Endothelial cell of umbilical vein (primary cell): ENCODE measurements at regions not wholly inside any gene's neighbourhood (a gene's known extent, or its start where the extent isn't known, plus 50 kb on each side); places are given as distances from the start of the nearest gene placed in this dataset.
"Not testable (repeated sequence)": the region's sequence is repeated elsewhere in the genome, so short reads cannot be mapped to it uniquely, and the experiment has no call there.

Experiments used
- BruUV-seq: library from RNA; stranded (reverse); fragments of 400-500 nt; replicated peaks from 2 replicates; lab custom pipeline; 2021; lab: Mats Ljungman, UMichigan
- CTCF ChIA-PET: fragments of 300-600, 350-600 bp; sonication (Branson Sonifier 250); formaldehyde crosslinking; loops from one replicate; lab custom pipeline; 2021; ENCODE audit warnings: antibody characterized with exemption, inconsistent platforms; lab: Charles Lee
- POLR2A ChIA-PET: fragments of 300-600, 350-600 bp; sonication (Branson Sonifier 250); formaldehyde crosslinking; loops from one replicate; lab custom pipeline; 2021; ENCODE audit warnings: antibody characterized with exemption, inconsistent platforms; lab: Charles Lee
- DNase-seq: peaks from one replicate; pipeline ENCODE4 v3.0.0-alpha.2; 2011; ENCODE audit warnings: low read depth, low spot score
- FAIRE-seq: peaks from 2 replicates; lab custom pipeline; 2011; peaks lifted over from hg19 to GRCh38; lab: Jason Lieb, UNC
- H2AFZ ChIP-seq: 2 replicates; pipeline ENCODE4 v1.6.0; 2012; ENCODE audit warnings: low read depth, low read length, control low read depth, inconsistent platforms
- H3K27ac ChIP-seq: 2 replicates; pipeline ENCODE4 v1.5.1; 2011; ENCODE audit warnings: low read depth, mild to moderate bottlenecking, control low read depth, low read length, moderate library complexity; ENCODE audit not compliant: insufficient read depth
- H3K27me3 ChIP-seq, 2 experiments: 2 replicates each; pipeline versions ENCODE4 v1.6.0 to v1.6.1; 2011; ENCODE audit warnings: low read length in 2 of 2, mixed read lengths in 1 of 2; ENCODE audit not compliant: control insufficient read depth in 2 of 2, insufficient read depth in 2 of 2
- H3K36me3 ChIP-seq, 2 experiments: 2 replicates in 1 of 2; 3 replicates in 1 of 2; pipeline ENCODE4 v1.5.1; 2011; ENCODE audit warnings: low read length in 2 of 2, mild to moderate bottlenecking in 1 of 2, moderate library complexity in 1 of 2; ENCODE audit not compliant: control insufficient read depth in 2 of 2, insufficient read depth in 2 of 2; ENCODE audit errors: extremely low read depth in 1 of 2
- H3K4me1 ChIP-seq: 3 replicates; pipeline ENCODE4 v1.5.1; 2011; ENCODE audit warnings: mild to moderate bottlenecking, low read length; ENCODE audit not compliant: control insufficient read depth, insufficient read depth; ENCODE audit errors: extremely low read depth
- H3K4me2 ChIP-seq: 2 replicates; pipeline ENCODE4 v1.6.1; 2011; ENCODE audit warnings: low read length, control low read depth, mixed read lengths; ENCODE audit not compliant: insufficient read depth
- H3K4me3 ChIP-seq, 3 experiments: fragments of 200-600 bp in 1 of 3; sonication (generic), shearing (Covaris generic) in 1 of 3; replicated peaks in 1 of 3; 2 replicates each; pipeline ENCODE4 v1.5.1; 2011 to 2016; ENCODE audit warnings: control low read depth in 3 of 3, low read length in 3 of 3, mild to moderate bottlenecking in 2 of 3, inconsistent platforms in 1 of 3, low read depth in 1 of 3, moderate library complexity in 1 of 3; ENCODE audit not compliant: insufficient read depth in 1 of 3
- H3K79me2 ChIP-seq: 2 replicates; pipeline ENCODE4 v1.6.0; 2012; ENCODE audit warnings: low read length, inconsistent platforms; ENCODE audit not compliant: control insufficient read depth, insufficient read depth
- H3K9ac ChIP-seq: replicated peaks from 2 replicates; pipeline ENCODE3; 2011; ENCODE audit warnings: low read length, control low read depth; ENCODE audit not compliant: insufficient read depth; ENCODE audit errors: extremely low read depth
- H3K9me1 ChIP-seq: replicated peaks from 3 replicates; pipeline ENCODE4 v1.6.0; 2011; ENCODE audit warnings: mild to moderate bottlenecking, low read length; ENCODE audit not compliant: control insufficient read depth, insufficient read depth; ENCODE audit errors: extremely low read depth
- H3K9me3 ChIP-seq: replicated peaks from 2 replicates; pipeline ENCODE4 v1.5.1; 2012; ENCODE audit warnings: low read length, inconsistent platforms; ENCODE audit not compliant: control insufficient read depth, insufficient read depth
- H4K20me1 ChIP-seq: replicated peaks from 2 replicates; pipeline ENCODE3; 2011; ENCODE audit warnings: mild to moderate bottlenecking, low read length; ENCODE audit not compliant: control insufficient read depth, insufficient read depth; ENCODE audit errors: extremely low read depth
- CTCF ChIP-seq, 2 donors: IDR thresholded peaks; 1 replicate in 1 of 2; 2 replicates in 1 of 2; pipeline ENCODE4 v1.5.1; 2011; ENCODE audit warnings: low read length in 2 of 2, mild to moderate bottlenecking in 2 of 2, moderate library complexity in 2 of 2, control low read depth in 1 of 2, inconsistent platforms in 1 of 2, low read depth in 1 of 2; ENCODE audit not compliant: insufficient read depth in 1 of 2; ENCODE audit errors: extremely low read depth in 1 of 2
- EZH2 ChIP-seq: IDR thresholded peaks from 2 replicates; pipeline ENCODE4 v1.6.1; 2012; ENCODE audit warnings: borderline replicate concordance, low read depth, mild to moderate bottlenecking, moderate library complexity, low read length, inconsistent platforms; ENCODE audit not compliant: severe bottlenecking
- FOS ChIP-seq: IDR thresholded peaks from 2 replicates; pipeline ENCODE4 v1.6.1; 2011; ENCODE audit warnings: mild to moderate bottlenecking, low read length, moderate library complexity, borderline replicate concordance; ENCODE audit not compliant: insufficient read depth
- GATA2 ChIP-seq: IDR thresholded peaks from 2 replicates; pipeline ENCODE4 v1.7.0; 2011; ENCODE audit warnings: low read depth, mild to moderate bottlenecking, moderate library complexity, mixed read lengths, low read length; ENCODE audit not compliant: insufficient read length, insufficient read depth
- JUN ChIP-seq: IDR thresholded peaks from 2 replicates; pipeline ENCODE4 v1.6.1; 2011; ENCODE audit warnings: borderline replicate concordance, low read depth; ENCODE audit not compliant: insufficient read length, insufficient read depth
- MAX ChIP-seq: IDR thresholded peaks from 2 replicates; pipeline ENCODE4 v1.6.1; 2011; ENCODE audit not compliant: insufficient read depth, insufficient read length
- MYC ChIP-seq: IDR thresholded peaks from one replicate; pipeline ENCODE4 v1.6.1; 2011; ENCODE audit warnings: mild to moderate bottlenecking, low read depth, low read length
- POLR2A ChIP-seq: IDR thresholded peaks from 2 replicates; pipeline ENCODE4 v1.6.1; 2012; ENCODE audit warnings: low read depth, mild to moderate bottlenecking, control low read depth, low read length
- POLR2AphosphoS5 ChIP-seq: IDR thresholded peaks from 2 replicates; pipeline ENCODE4 v1.6.1; 2012; ENCODE audit warnings: low read depth, mild to moderate bottlenecking, control low read depth, low read length, moderate library complexity; ENCODE audit not compliant: insufficient read depth
- dilution Hi-C: fragments of 300-500 bp; cut with MboI; formaldehyde crosslinking; loops from one replicate; pipeline ENCODE4 v1.15.0; 2019; ENCODE audit warnings: low sequenced_read_pairs; ENCODE audit not compliant: extremely low pct_ligation_motif_present
- intact Hi-C: fragments of 100-400 bp; cut with micrococcal nuclease; formaldehyde crosslinking; loops from one replicate; pipeline ENCODE4 v1.10.0; 2022

GRCh38 chr15:26197060-26197459 lies 333.9 kb upstream of the ATP10A start:
- H3K9me1 ChIP-seq, result no peaks in the 10 kb centered on the region
- H4K20me1 ChIP-seq, result no peaks in the 10 kb centered on the region
- H3K4me1 ChIP-seq, result no peaks in the 10 kb centered on the region
- FAIRE-seq, result no peak
- POLR2A ChIA-PET, result no interaction called here
- no peak for TF ChIP-seq POLR2A
- no peak overlapping the region for H3K9ac ChIP-seq
- H3K9me3 ChIP-seq, result peaks cover 7% of the 10 kb centered on the region
- no peak overlapping the region for H3K4me3 ChIP-seq
- H3K36me3 ChIP-seq, result no peaks in the 10 kb centered on the region
- H2AFZ ChIP-seq, result no peak overlapping the region
- no peak overlapping the region for H3K4me2 ChIP-seq
- dilution Hi-C loops, result no loop called here
- intact Hi-C loops, result no loop called here
- H3K27ac ChIP-seq, result no peak overlapping the region
- H3K27me3 ChIP-seq, result no peaks in the 10 kb centered on the region
- no peak for DNase-seq
- no peaks in the 10 kb centered on the region for H3K79me2 ChIP-seq
- CTCF ChIA-PET, result no interaction called here
- no TSS peak for BruUV-seq

- H3K36me3 ChIP-seq, result no peaks in the 10 kb centered on the region
- no peak overlapping the region for H3K4me3 ChIP-seq
- no peaks in the 10 kb centered on the region for H3K4me1 ChIP-seq
- H3K4me2 ChIP-seq, result no peak overlapping the region
- H2AFZ ChIP-seq, result no peak overlapping the region
- H3K9me3 ChIP-seq, result peaks cover 8% of the 10 kb centered on the region
- H4K20me1 ChIP-seq, result no peaks in the 10 kb centered on the region
- no peaks in the 10 kb centered on the region for H3K27me3 ChIP-seq
- no peaks in the 10 kb centered on the region for H3K79me2 ChIP-seq
- H3K9me1 ChIP-seq, result no peaks in the 10 kb centered on the region
- intact Hi-C loops, result no loop called here
- dilution Hi-C loops, result no loop called here
- no TSS peak for BruUV-seq
- TF ChIP-seq MYC (no peak), POLR2A (no peak), CTCF (IDR thresholded peaks at IDR 0.05; ENCODE audit: extremely low read depth in 1 of 2, insufficient read depth in 1 of 2, low read depth in 1 of 2, low read length in 2 of 2) (no peak), EZH2 (no peak), POLR2AphosphoS5 (no peak), GATA2 (no peak), MAX (no peak), JUN (no peak), FOS (no peak)
- no peak overlapping the region for H3K9ac ChIP-seq
- no peak overlapping the region for H3K27ac ChIP-seq
- ChIA-PET POLR2A (no interaction called here), CTCF (no interaction called here)
- FAIRE-seq (no peak), DNase-seq (no peak)
Measured at GRCh38 chr15:26191193-26191592, 328.1 kb upstream of the ATP10A start.

- H3K4me3 ChIP-seq, POLR2A ChIA-PET, DNase-seq, CTCF ChIA-PET, H3K36me3 ChIP-seq, H3K27ac ChIP-seq, H3K27me3 ChIP-seq, dilution Hi-C loops, H3K9me1 ChIP-seq, BruUV-seq, H3K79me2 ChIP-seq, H3K4me2 ChIP-seq, H4K20me1 ChIP-seq, H3K9ac ChIP-seq, H3K9me3 ChIP-seq, H2AFZ ChIP-seq, H3K4me1 ChIP-seq, intact Hi-C loops, FAIRE-seq: not testable (repeated sequence)
Measured at GRCh38 chr15:26186138-26186537, 323.0 kb upstream of the ATP10A start.
